ENCODE measurements at regions not wholly inside any gene's neighbourhood (a gene's known extent, or its start where the extent isn't known, plus 50 kb on each side); places are given as distances from the start of the nearest gene placed in this dataset.

- H3K4me2 ChIP-seq (ENCODE audit: insufficient read depth in 1 of 2, low read depth in 2 of 2, low read length in 2 of 2): peak overlapping the region; percentile 24 to 29; a peak in 2 of 4 replicates
- no peaks in the 10 kb centered on the region for H3K27me3 ChIP-seq (replicated peaks in 1 of 4; ENCODE audit: control insufficient read depth in 3 of 4, extremely low read depth in 1 of 4, insufficient read depth in 3 of 4, low read length in 3 of 4)
- DNase-seq (ENCODE audit: low read depth in 1 of 2, low spot score in 2 of 2) (no peak), FAIRE-seq (peak; percentile 66)
- H2AFZ ChIP-seq (ENCODE audit: low read length): no peak overlapping the region
- H3K4me1 ChIP-seq (replicated peaks in 1 of 4; ENCODE audit: control insufficient read depth in 3 of 4, insufficient read depth in 4 of 4, low read length in 3 of 4): peaks cover 2 to 8% (median 6%) of the 10 kb centered on the region in 4 experiments; a peak in 4 of 7 replicates
- H3K9me3 ChIP-seq (ENCODE audit: insufficient read depth in 2 of 2, low read depth in 1 of 2, low read length in 1 of 2): no peaks in the 10 kb centered on the region
- no peak overlapping the region; a peak in 1 of 8 replicates for H3K4me3 ChIP-seq (ENCODE audit: extremely low read depth in 1 of 4, insufficient read depth in 2 of 4, low read depth in 3 of 4, low read length in 4 of 4)
- no peak overlapping the region for H4K8ac ChIP-seq (ENCODE audit: extremely low read depth, insufficient read depth, low read length)
- no peak overlapping the region for H3K9ac ChIP-seq (replicated peaks in 1 of 4; ENCODE audit: extremely low read depth in 1 of 4, low read depth in 3 of 4, low read length in 3 of 4)
- H2BK5ac ChIP-seq (ENCODE audit: low read depth, low read length): no peak overlapping the region
- H4K91ac ChIP-seq (replicated peaks; ENCODE audit: insufficient read length, low read length): no peak overlapping the region
- no peaks in the 10 kb centered on the region for H4K20me1 ChIP-seq (replicated peaks in 1 of 2; ENCODE audit: control insufficient read depth in 1 of 2, insufficient read depth in 2 of 2, low read length in 2 of 2)
- H2BK120ac ChIP-seq (replicated peaks; ENCODE audit: low read depth, low read length): no peak overlapping the region
- no peak overlapping the region for H2BK20ac ChIP-seq (ENCODE audit: low read length)
- no peak overlapping the region for H2BK15ac ChIP-seq (ENCODE audit: low read length)
- H3K14ac ChIP-seq (ENCODE audit: insufficient read length): no peak overlapping the region
- POLR2A ChIA-PET (ENCODE audit: partially characterized antibody): no interaction called here
- TF ChIP-seq TEAD4 (IDR thresholded peaks at IDR 0.05; ENCODE audit: low read depth, low read length): peak; percentile 34; the same call in 1 of the 2 replicates
- no peak for TF ChIP-seq CBX8 (IDR thresholded peaks at IDR 0.05; ENCODE audit: borderline replicate concordance, low read depth, low read length)
- no peak for TF ChIP-seq POLR2AphosphoS5 (IDR thresholded peaks at IDR 0.05; ENCODE audit: low read depth, low read length)
- no peak overlapping the region for H2BK12ac ChIP-seq (ENCODE audit: low read depth, low read length)
- H3K27ac ChIP-seq (ENCODE audit: low read depth, low read length): no peak overlapping the region
- CTCF ChIA-PET (ENCODE audit: partially characterized antibody): interaction anchor here (0.7 to 1.0 kb wide), 3 partner anchors 34 to 606 kb away, joined by 3 read pairs; no protein-coding TSS in a partner anchor
- no peak overlapping the region for H3K18ac ChIP-seq (ENCODE audit: extremely low read depth, low read length)
- no peaks in the 10 kb centered on the region for H3K79me1 ChIP-seq (ENCODE audit: low read depth, low read length)
- no peaks in the 10 kb centered on the region; a peak in 2 of 8 replicates for H3K36me3 ChIP-seq (ENCODE audit: control insufficient read depth in 2 of 4, insufficient read depth in 4 of 4, low read length in 3 of 4)
- H3K56ac ChIP-seq (replicated peaks; ENCODE audit: insufficient read length, low read depth, low read length): no peak overlapping the region
- H4K5ac ChIP-seq (ENCODE audit: insufficient read length, low read depth, low read length): no peak overlapping the region
- no peak overlapping the region for H2AK5ac ChIP-seq (ENCODE audit: low read depth, low read length)
- H3K23me2 ChIP-seq (ENCODE audit: low read depth, low read length): no peaks in the 10 kb centered on the region
- H3K23ac ChIP-seq (ENCODE audit: insufficient read length): no peak overlapping the region
- no peaks in the 10 kb centered on the region for H3K79me2 ChIP-seq (ENCODE audit: control insufficient read depth in 1 of 2, insufficient read depth in 2 of 2, low read length in 2 of 2)
- 46% methylated on average over 3 of the region's 3 CpGs; no CpG with 5 or more reads in 1 of the 2 experiments for WGBS, 2 experiments (ENCODE audit: extremely low coverage in 1 of 2, insufficient coverage in 1 of 2, insufficient read length in 1 of 2, insufficient replicate concordance in 2 of 2, low coverage in 1 of 2, low lambda C conversion rate in 2 of 2, missing lambda C conversion rate in 1 of 2)
- no peak overlapping the region for H3K4ac ChIP-seq (replicated peaks; ENCODE audit: insufficient read length, low read depth, low read length)
These were observed 459.6 kb downstream of the UTRN start for GRCh38 chr6:144744720-144745119.

Data from H1 (cell line).